Heart left ventricle (tissue), 16 donors: ENCODE measurements at regions not wholly inside any gene's neighbourhood (a gene's known extent, or its start where the extent isn't known, plus 50 kb on each side); places are given as distances from the start of the nearest gene placed in this dataset.

ENCODE experiments used
- ATAC-seq, 4 donors: fragments of 200-7000 bp; cut with Tn5 transposase; one replicate each; pipeline ENCODE4 v1.9.1; 2020 to 2022; ENCODE audit warnings: moderate library complexity in 4 of 4, mild to moderate bottlenecking in 3 of 4, moderate number of reproducible peaks in 1 of 4
- DNase-seq, 5 donors: peaks; one replicate each; pipeline ENCODE4 v3.0.0-alpha.2; 2020
- H3K27ac ChIP-seq, 12 donors: fragments of 200-600 bp; sonication (generic) in 4 of 12; one replicate each; pipeline versions ENCODE4 v1.5.0 to v1.8.0; 2016 to 2022; ENCODE audit warnings: mild to moderate bottlenecking in 2 of 12
- H3K27me3 ChIP-seq, 9 donors: fragments of 200-600 bp; sonication (generic) in 2 of 9; one replicate each; pipeline versions ENCODE4 v1.5.1 to v1.8.0; 2016 to 2022; ENCODE audit warnings: mild to moderate bottlenecking in 3 of 9
- H3K36me3 ChIP-seq, 9 donors: fragments of 200-600 bp; sonication (generic) in 2 of 9; one replicate each; pipeline versions ENCODE4 v1.5.0 to v1.8.0; 2018 to 2022; ENCODE audit warnings: mild to moderate bottlenecking in 2 of 9
- H3K4me1 ChIP-seq, 12 donors: fragments of 200-600 bp; sonication (generic) in 4 of 12; one replicate each; pipeline versions ENCODE4 v1.5.0 to v1.8.0; 2016 to 2022; ENCODE audit warnings: mild to moderate bottlenecking in 3 of 12
- H3K4me3 ChIP-seq, 12 donors: fragments of 200-600 bp; sonication (generic) in 4 of 12; one replicate each; pipeline versions ENCODE4 v1.5.0 to v1.8.0; 2017 to 2022; ENCODE audit warnings: mild to moderate bottlenecking in 9 of 12, moderate library complexity in 4 of 12
- H3K9me3 ChIP-seq, 12 donors: fragments of 200-600 bp; sonication (generic) in 4 of 12; one replicate each; pipeline versions ENCODE4 v1.5.0 to v1.8.0; 2016 to 2022; ENCODE audit warnings: mild to moderate bottlenecking in 1 of 12
- CTCF ChIP-seq, 12 donors: fragments of 200-600 bp; sonication (generic) in 4 of 12; IDR thresholded peaks; one replicate each; pipeline versions ENCODE4 v1.5.0 to v1.8.0; 2018 to 2022; ENCODE audit warnings: antibody characterized with exemption in 12 of 12, mild to moderate bottlenecking in 5 of 12
- POLR2A ChIP-seq, 2 donors: fragments of 450-650 bp; IDR thresholded peaks; one replicate each; pipeline ENCODE4 v1.6.1; 2017; ENCODE audit warnings: antibody characterized with exemption in 2 of 2, mild to moderate bottlenecking in 2 of 2, moderate library complexity in 2 of 2
- WGBS, 4 donors: extraction: QIAGEN DNeasy Blood & Tissue Kit in 2 of 4; methylation state at CpG; one replicate each; pipeline versions ENCODE4 v1.1.5 to v1.1.7; 2013 to 2018; 5-methylcytosine and 5-hydroxymethylcytosine counted together
- intact Hi-C, 10 donors: fragments of 100-400 bp; cut with DNase I; formaldehyde crosslinking; loops; one replicate each; pipeline versions ENCODE4 v1.11.1 to v1.14.2; 2022
- donor health status: ischemic (EF 13 %, LVEDD 7.1; RV severe dilation, severe dysfunction).
- donor health status: healthy with polysubstance abuse.
- donor health status: DM: no; HTN: yes; CAD: no.
- donor health status: DM: no; HTN: no; CAD: no.
- donor health status: ischemic (EF 25% LVEDD 6.9; RV normal size, moderate dysfunction).
- donor health status: ischemic (EF 25% LVEDD 5.7; RV mildly dilated, moderate dysfunction).
- donor health status: healthy.
- donor health status: DM: yes; HTN: yes; CAD: no.
- donor health status: ischemic (EF 35%, LVEDD 5.7; RV mildly dilated, moderate dysfunction).
- donor health status: nonischemic (EF 11% LVEDD 7.7; RV severe dilation, severe dysfunction).
- donor health status: DM: yes; HTN: yes; CAD: no.
- donor health status: PGD.
- donor health status: ischemic (EF 29% LVEDD 5.4; RV normal size, mild dysfunction).
- donor health status: nonischemic (EF 23%, LVEDD 6.1; RV moderate dilation, normal function).

- Histone ChIP-seq H3K36me3 (no peaks in the 10 kb centered on the region), H3K4me3 (no peak overlapping the region), H3K4me1 (peaks cover 0 to 35% (median 7%) of the 10 kb centered on the region in 12 donors), H3K27ac (no peak overlapping the region), H3K9me3 (no peaks in the 10 kb centered on the region), H3K27me3 (no peaks in the 10 kb centered on the region)
- 17 to 25% (median 24%) methylated on average over 3 of the region's 3 CpGs for WGBS, 4 donors
- intact Hi-C loops: loop anchor here in 5 of 10 donors (5.0 to 10.0 kb wide), 5 partner anchors 342 to 805 kb away; partner anchors contain the start of gene BMP4 (in 1 of the 5)
- DNase-seq (no peak), ATAC-seq (peak in 1 of 4 donors; percentile 23)
- no peak for TF ChIP-seq CTCF (IDR thresholded peaks at IDR 0.05)
- TF ChIP-seq POLR2A (IDR thresholded peaks at IDR 0.05): no peak
These were observed 389.6 kb upstream of the DDHD1 start for GRCh38 chr14:53542732-53543131.

GRCh38 chr14:53541411-53541810 is 388.3 kb upstream of the DDHD1 start:
- Histone ChIP-seq H3K4me1 (peaks cover 0 to 42% (median 7%) of the 10 kb centered on the region in 12 donors), H3K27ac (no peak overlapping the region), H3K9me3 (no peaks in the 10 kb centered on the region), H3K27me3 (no peaks in the 10 kb centered on the region), H3K36me3 (no peaks in the 10 kb centered on the region), H3K4me3 (no peak overlapping the region)
- no peak for ATAC-seq
- no peak for DNase-seq
- intact Hi-C loops: loop anchor here in 6 of 10 donors (2.0 to 10.0 kb wide), 6 partner anchors 343 to 806 kb away; partner anchors contain the start of gene BMP4 (in 1 of the 6)
- TF ChIP-seq POLR2A (IDR thresholded peaks at IDR 0.05): no peak
- no peak for TF ChIP-seq CTCF (IDR thresholded peaks at IDR 0.05)

- Histone ChIP-seq H3K4me3 (no peak overlapping the region), H3K27ac (peak overlapping the region in 5 of 12 donors; percentile 15 to 56 (median 34)), H3K4me1 (peaks cover 0 to 42% (median 7%) of the 10 kb centered on the region in 12 donors), H3K36me3 (no peaks in the 10 kb centered on the region), H3K27me3 (no peaks in the 10 kb centered on the region), H3K9me3 (no peaks in the 10 kb centered on the region)
- ATAC-seq (peak; percentile 67 to 92 (median 81)), DNase-seq (peak; percentile 67 to 78 (median 72))
- WGBS, 4 donors: 28 to 34% (median 31%) methylated on average over 5 of the region's 5 CpGs
- TF ChIP-seq POLR2A (IDR thresholded peaks at IDR 0.05) (no peak), CTCF (IDR thresholded peaks at IDR 0.05) (peak; percentile 75 to 95 (median 89))
- intact Hi-C loops: loop anchor here (1.0 to 10.0 kb wide), 16 partner anchors 105 to 809 kb away; partner anchors contain the start of gene BMP4 (in 3 of the 10)
These were observed 386.5 kb upstream of the DDHD1 start for GRCh38 chr14:53539489-53540126.

GRCh38 chr14:53538316-53538881 is 385.3 kb upstream of the DDHD1 start:
- TF ChIP-seq CTCF (IDR thresholded peaks at IDR 0.05) (no peak), POLR2A (IDR thresholded peaks at IDR 0.05) (no peak)
- no peaks in the 10 kb centered on the region for H3K9me3 ChIP-seq
- no peaks in the 10 kb centered on the region for H3K27me3 ChIP-seq
- peak overlapping the region in 7 of 12 donors; percentile 21 to 62 (median 45) for H3K27ac ChIP-seq
- no peak for DNase-seq
- H3K36me3 ChIP-seq: no peaks in the 10 kb centered on the region
- 61 to 81% (median 77%) methylated on average over 2 of the region's 2 CpGs for WGBS, 4 donors
- intact Hi-C loops: loop anchor here (2.0 to 10.0 kb wide), 11 partner anchors 104 to 810 kb away; partner anchors contain the start of gene BMP4 (in 2 of the 10)
- no peak overlapping the region for H3K4me3 ChIP-seq
- H3K4me1 ChIP-seq: peaks cover 0 to 42% (median 7%) of the 10 kb centered on the region in 12 donors
- peak in 2 of 4 donors; percentile 38 to 50 for ATAC-seq
